Muscle layer of colon (tissue), 2 donors: ENCODE measurements at regions not wholly inside any gene's neighbourhood (a gene's known extent, or its start where the extent isn't known, plus 50 kb on each side); places are given as distances from the start of the nearest gene placed in this dataset.

ENCODE experiments used
- H3K27ac ChIP-seq: one replicate; pipeline ENCODE4 v1.7.0; 2013; ENCODE audit warnings: low read depth, mild to moderate bottlenecking, low read length, moderate library complexity
- H3K27me3 ChIP-seq, 2 donors: one replicate each; pipeline ENCODE4 v1.7.0; 2013; ENCODE audit warnings: low read length in 2 of 2, mild to moderate bottlenecking in 2 of 2; ENCODE audit not compliant: insufficient read depth in 2 of 2, control insufficient read depth in 1 of 2
- H3K36me3 ChIP-seq: one replicate; pipeline ENCODE4 v1.7.0; 2013; ENCODE audit warnings: mild to moderate bottlenecking, low read length; ENCODE audit not compliant: insufficient read depth
- H3K4me1 ChIP-seq: one replicate; pipeline ENCODE4 v1.7.0; 2013; ENCODE audit warnings: mild to moderate bottlenecking, low read length; ENCODE audit not compliant: insufficient read depth
- H3K4me3 ChIP-seq, 2 donors: one replicate each; pipeline ENCODE4 v1.7.0; 2013; ENCODE audit warnings: low read length in 2 of 2, low read depth in 1 of 2, mild to moderate bottlenecking in 1 of 2, moderate library complexity in 1 of 2
- H3K9ac ChIP-seq: one replicate; pipeline ENCODE4 v1.7.0; 2013; ENCODE audit warnings: low read length
- H3K9me3 ChIP-seq: one replicate; pipeline ENCODE4 v1.7.0; 2013; ENCODE audit warnings: mild to moderate bottlenecking, low read length
- donor health status: abdominal sarcoma.
- donor health status: Adenocarcinoma of cecum.

DNA sequence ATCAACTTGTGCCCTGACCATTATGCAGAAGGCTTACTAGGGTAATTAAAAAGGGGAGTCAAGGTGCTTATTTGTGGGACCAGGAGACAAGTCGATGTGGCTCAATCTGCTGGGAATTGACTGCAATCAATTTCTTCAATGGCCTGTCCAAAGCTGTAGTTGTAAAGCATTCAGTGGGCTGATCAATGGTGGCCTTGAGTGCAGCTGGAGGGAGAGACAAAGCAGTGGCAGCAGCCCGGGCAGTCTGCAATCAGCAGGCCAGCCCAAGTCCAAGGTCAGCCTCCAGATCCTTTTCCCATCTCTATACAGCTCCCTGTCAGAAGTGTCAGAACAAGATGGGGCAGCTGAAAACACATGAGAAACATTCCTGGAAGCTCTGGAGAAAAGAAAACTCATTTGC lies 51.0 kb upstream of the BRINP1 start:
- Histone ChIP-seq H3K27ac (no peak overlapping the region), H3K27me3 (no peaks in the 10 kb centered on the region), H3K9me3 (no peaks in the 10 kb centered on the region), H3K4me1 (no peaks in the 10 kb centered on the region), H3K36me3 (no peaks in the 10 kb centered on the region), H3K9ac (no peak overlapping the region), H3K4me3 (no peak overlapping the region)
